ENCODE measurements at regions not wholly inside any gene's neighbourhood (a gene's known extent, or its start where the extent isn't known, plus 50 kb on each side); places are given as distances from the start of the nearest gene placed in this dataset.

- DNase-seq (ENCODE audit: low spot score): no peak
- in situ Hi-C loops (cut with MboI; ENCODE audit: low sequenced_read_pairs, unreplicated experiment): no loop called here
- no peak for TF ChIP-seq CTCF (IDR thresholded peaks at IDR 0.05; ENCODE audit: borderline replicate concordance, control extremely low read depth, extremely low read depth, insufficient read depth, missing control alignments)
Observed at GRCh38 chr10:56123247-56123646, 237.8 kb downstream of the ZWINT start.

- in situ Hi-C loops (cut with MboI; ENCODE audit: low sequenced_read_pairs, unreplicated experiment): no loop called here
- no peak for DNase-seq (ENCODE audit: low spot score)
- no peak for TF ChIP-seq CTCF (IDR thresholded peaks at IDR 0.05; ENCODE audit: borderline replicate concordance, control extremely low read depth, extremely low read depth, insufficient read depth, missing control alignments)
Observed at GRCh38 chr10:56116684-56117083, 244.4 kb downstream of the ZWINT start.

GRCh38 chr10:56109454-56109853 lies 251.6 kb downstream of the ZWINT start:
- in situ Hi-C loops (cut with MboI; ENCODE audit: low sequenced_read_pairs, unreplicated experiment): no loop called here
- DNase-seq (ENCODE audit: low spot score): no peak
- no peak for TF ChIP-seq CTCF (IDR thresholded peaks at IDR 0.05; ENCODE audit: borderline replicate concordance, control extremely low read depth, extremely low read depth, insufficient read depth, missing control alignments)

- in situ Hi-C loops (cut with MboI; ENCODE audit: low sequenced_read_pairs, unreplicated experiment): no loop called here
- no peak for TF ChIP-seq CTCF (IDR thresholded peaks at IDR 0.05; ENCODE audit: borderline replicate concordance, control extremely low read depth, extremely low read depth, insufficient read depth, missing control alignments)
Observed at GRCh38 chr10:56104923-56105322, 256.1 kb downstream of the ZWINT start.

GRCh38 chr10:56104487-56104886 lies 256.6 kb downstream of the ZWINT start:
- TF ChIP-seq CTCF (IDR thresholded peaks at IDR 0.05; ENCODE audit: borderline replicate concordance, control extremely low read depth, extremely low read depth, insufficient read depth, missing control alignments): no peak
- no peak for DNase-seq (ENCODE audit: low spot score)
- in situ Hi-C loops (cut with MboI; ENCODE audit: low sequenced_read_pairs, unreplicated experiment): no loop called here

More at GRCh38 chr10:56104923-56105322, 256.1 kb downstream of the ZWINT start:
- DNase-seq (ENCODE audit: low spot score): no peak

GRCh38 chr10:56096226-56096517 lies 264.9 kb downstream of the ZWINT start:
- DNase-seq (ENCODE audit: low spot score): no peak
- in situ Hi-C loops (cut with MboI; ENCODE audit: low sequenced_read_pairs, unreplicated experiment): no loop called here
- no peak for TF ChIP-seq CTCF (IDR thresholded peaks at IDR 0.05; ENCODE audit: borderline replicate concordance, control extremely low read depth, extremely low read depth, insufficient read depth, missing control alignments)
